GM21360 (cell line): ENCODE measurements at regions not wholly inside any gene's neighbourhood (a gene's known extent, or its start where the extent isn't known, plus 50 kb on each side); places are given as distances from the start of the nearest gene placed in this dataset.
"Not testable (repeated sequence)": the region's sequence is repeated elsewhere in the genome, so short reads cannot be mapped to it uniquely, and the experiment has no call there.

ENCODE experiments used
- ATAC-seq: cut with Tn5 transposase; IDR thresholded peaks from one replicate; pipeline ENCODE4 v1.9.1; 2021; ENCODE audit warnings: mild to moderate bottlenecking, moderate library complexity; ENCODE audit not compliant: unreplicated experiment

GRCh38 chr2:198654646-198655045, 803.1 kb downstream of the SATB2 start:
- no peak for ATAC-seq

GRCh38 chr2:198653311-198653710, 804.4 kb downstream of the SATB2 start:
- ATAC-seq, result no peak

- ATAC-seq, result no peak
These were observed 805.3 kb downstream of the SATB2 start for GRCh38 chr2:198652461-198652860.

GRCh38 chr2:198645816-198646215, 811.9 kb downstream of the SATB2 start:
- ATAC-seq, result no peak

GRCh38 chr2:198641161-198641560, 816.6 kb downstream of the SATB2 start:
- no peak for ATAC-seq

GRCh38 chr2:198640463-198640862, 817.3 kb downstream of the SATB2 start:
- ATAC-seq, result no peak

GRCh38 chr2:198639580-198639979, 818.2 kb downstream of the SATB2 start:
- no peak for ATAC-seq

GRCh38 chr2:198638577-198638976, 819.2 kb downstream of the SATB2 start:
- ATAC-seq, result no peak

- no peak for ATAC-seq
These were observed 826.0 kb downstream of the PLCL1 start for GRCh38 chr2:198630384-198630783.

- ATAC-seq, result no peak
These were observed 824.2 kb downstream of the PLCL1 start for GRCh38 chr2:198628596-198628995.

GRCh38 chr2:198622986-198623730, 818.8 kb downstream of the PLCL1 start:
- no peak for ATAC-seq

- ATAC-seq, result peak; percentile 66
These were observed 811.6 kb downstream of the PLCL1 start for GRCh38 chr2:198615972-198616371.

GRCh38 chr2:198611201-198611600, 806.8 kb downstream of the PLCL1 start:
- no peak for ATAC-seq

GRCh38 chr2:198604599-198604998, 800.2 kb downstream of the PLCL1 start:
- no peak for ATAC-seq

GRCh38 chr2:198602986-198603385, 798.6 kb downstream of the PLCL1 start:
- ATAC-seq, result not testable (repeated sequence)

- ATAC-seq, result no peak
These were observed 793.3 kb downstream of the PLCL1 start for GRCh38 chr2:198597648-198598047.

GRCh38 chr2:198596985-198597384, 792.6 kb downstream of the PLCL1 start:
- no peak for ATAC-seq

- ATAC-seq, result no peak
These were observed 791.3 kb downstream of the PLCL1 start for GRCh38 chr2:198595721-198596120.

GRCh38 chr2:198591586-198591985, 787.2 kb downstream of the PLCL1 start:
- ATAC-seq, result no peak

GRCh38 chr2:198587741-198588140, 783.3 kb downstream of the PLCL1 start:
- ATAC-seq, result no peak

GRCh38 chr2:198587240-198587639, 782.8 kb downstream of the PLCL1 start:
- ATAC-seq, result no peak

GRCh38 chr2:198571393-198571792, 767.0 kb downstream of the PLCL1 start:
- ATAC-seq, result no peak

- ATAC-seq, result no peak
These were observed 753.8 kb downstream of the PLCL1 start for GRCh38 chr2:198558176-198558575.
